ENCODE measurements at regions not wholly inside any gene's neighbourhood (a gene's known extent, or its start where the extent isn't known, plus 50 kb on each side); places are given as distances from the start of the nearest gene placed in this dataset.
"Not testable (repeated sequence)": the region's sequence is repeated elsewhere in the genome, so short reads cannot be mapped to it uniquely, and the experiment has no call there.

- no peaks in the 10 kb centered on the region for H3K4me1 ChIP-seq (replicated peaks)
- no peaks in the 10 kb centered on the region for H3K9me3 ChIP-seq (replicated peaks)
- H3K27ac ChIP-seq = no peak overlapping the region
- no peaks in the 10 kb centered on the region for H3K27me3 ChIP-seq (replicated peaks)
- no peaks in the 10 kb centered on the region for H3K36me3 ChIP-seq
- no peak for DNase-seq (ENCODE audit: low read depth in 1 of 2, low spot score in 2 of 2)
- no peak overlapping the region for H3K4me3 ChIP-seq
These were observed 201.0 kb downstream of the FGF9 start for GRCh38 chr13:21871919-21872318.

GRCh38 chr13:21872795-21873194, 201.9 kb downstream of the FGF9 start:
- no peak overlapping the region for H3K4me3 ChIP-seq
- H3K27me3 ChIP-seq (replicated peaks) = no peaks in the 10 kb centered on the region
- H3K27ac ChIP-seq = no peak overlapping the region
- no peak for DNase-seq (ENCODE audit: low read depth in 1 of 2, low spot score in 2 of 2)
- H3K36me3 ChIP-seq = no peaks in the 10 kb centered on the region
- H3K4me1 ChIP-seq (replicated peaks) = no peaks in the 10 kb centered on the region
- H3K9me3 ChIP-seq (replicated peaks) = no peaks in the 10 kb centered on the region

GRCh38 chr13:21875116-21875515, 204.2 kb downstream of the FGF9 start:
- Histone ChIP-seq H3K27ac (no peak overlapping the region), H3K4me3 (no peak overlapping the region), H3K36me3 (no peaks in the 10 kb centered on the region), H3K27me3 (replicated peaks) (no peaks in the 10 kb centered on the region), H3K4me1 (replicated peaks) (no peaks in the 10 kb centered on the region), H3K9me3 (replicated peaks) (no peaks in the 10 kb centered on the region)
- no peak for DNase-seq (ENCODE audit: low read depth in 1 of 2, low spot score in 2 of 2)

- Histone ChIP-seq H3K9me3 (replicated peaks) (no peaks in the 10 kb centered on the region), H3K4me1 (replicated peaks) (no peaks in the 10 kb centered on the region; the same call in 1 of the 2 replicates), H3K27ac (no peak overlapping the region), H3K4me3 (no peak overlapping the region), H3K27me3 (replicated peaks) (no peaks in the 10 kb centered on the region), H3K36me3 (no peaks in the 10 kb centered on the region)
- no peak for DNase-seq (ENCODE audit: low read depth in 1 of 2, low spot score in 2 of 2)
These were observed 208.5 kb downstream of the FGF9 start for GRCh38 chr13:21879263-21879914.

- H3K4me3 ChIP-seq = no peak overlapping the region
- H3K27me3 ChIP-seq (replicated peaks) = no peaks in the 10 kb centered on the region
- no peaks in the 10 kb centered on the region for H3K36me3 ChIP-seq
- H3K9me3 ChIP-seq (replicated peaks) = no peaks in the 10 kb centered on the region
- H3K4me1 ChIP-seq (replicated peaks) = peaks cover 4% of the 10 kb centered on the region; the same call in 1 of the 2 replicates
- no peak overlapping the region for H3K27ac ChIP-seq
- DNase-seq (ENCODE audit: low read depth in 1 of 2, low spot score in 2 of 2) = no peak
These were observed 211.9 kb downstream of the FGF9 start for GRCh38 chr13:21882766-21883165.

- H3K27ac ChIP-seq = no peak overlapping the region
- no peak for DNase-seq (ENCODE audit: low read depth in 1 of 2, low spot score in 2 of 2)
- no peak overlapping the region for H3K4me3 ChIP-seq
- no peaks in the 10 kb centered on the region for H3K36me3 ChIP-seq
- H3K9me3 ChIP-seq (replicated peaks) = no peaks in the 10 kb centered on the region
- H3K4me1 ChIP-seq (replicated peaks) = peaks cover 4% of the 10 kb centered on the region; the same call in 1 of the 2 replicates
- no peaks in the 10 kb centered on the region for H3K27me3 ChIP-seq (replicated peaks)
These were observed 212.8 kb downstream of the FGF9 start for GRCh38 chr13:21883713-21884112.

GRCh38 chr13:21884299-21884909, 213.5 kb downstream of the FGF9 start:
- no peaks in the 10 kb centered on the region for H3K9me3 ChIP-seq (replicated peaks)
- H3K36me3 ChIP-seq = no peaks in the 10 kb centered on the region
- H3K27ac ChIP-seq = no peak overlapping the region
- H3K27me3 ChIP-seq (replicated peaks) = no peaks in the 10 kb centered on the region
- peaks cover 4% of the 10 kb centered on the region; the same call in 1 of the 2 replicates for H3K4me1 ChIP-seq (replicated peaks)
- DNase-seq (ENCODE audit: low read depth in 1 of 2, low spot score in 2 of 2) = peak in 1 of 2 experiments; percentile 33
- H3K4me3 ChIP-seq = no peak overlapping the region

- no peak for DNase-seq (ENCODE audit: low read depth in 1 of 2, low spot score in 2 of 2)
These were observed 214.2 kb downstream of the FGF9 start for GRCh38 chr13:21884965-21885567.

GRCh38 chr13:21885714-21886224, 214.9 kb downstream of the FGF9 start:
- peaks cover 4% of the 10 kb centered on the region; the same call in 1 of the 2 replicates for H3K4me1 ChIP-seq (replicated peaks)
- H3K27ac ChIP-seq = no peak overlapping the region
- H3K9me3 ChIP-seq (replicated peaks) = no peaks in the 10 kb centered on the region
- no peak for DNase-seq (ENCODE audit: low read depth in 1 of 2, low spot score in 2 of 2)
- no peak overlapping the region for H3K4me3 ChIP-seq
- no peaks in the 10 kb centered on the region for H3K27me3 ChIP-seq (replicated peaks)
- no peaks in the 10 kb centered on the region for H3K36me3 ChIP-seq

More at GRCh38 chr13:21884965-21885567, 214.2 kb downstream of the FGF9 start:
- Histone ChIP-seq H3K4me3 (no peak overlapping the region), H3K4me1 (replicated peaks) (peaks cover 4% of the 10 kb centered on the region; the same call in 1 of the 2 replicates), H3K9me3 (replicated peaks) (no peaks in the 10 kb centered on the region), H3K27me3 (replicated peaks) (no peaks in the 10 kb centered on the region), H3K27ac (no peak overlapping the region), H3K36me3 (no peaks in the 10 kb centered on the region)

GRCh38 chr13:21889651-21890050, 218.8 kb downstream of the FGF9 start:
- no peak for DNase-seq (ENCODE audit: low read depth in 1 of 2, low spot score in 2 of 2)
- Histone ChIP-seq H3K9me3 (replicated peaks) (no peaks in the 10 kb centered on the region), H3K4me3 (no peak overlapping the region), H3K4me1 (replicated peaks) (peaks cover 4% of the 10 kb centered on the region; the same call in 1 of the 2 replicates), H3K36me3 (no peaks in the 10 kb centered on the region), H3K27ac (no peak overlapping the region), H3K27me3 (replicated peaks) (no peaks in the 10 kb centered on the region)

GRCh38 chr13:21890220-21890619, 219.3 kb downstream of the FGF9 start:
- not testable (repeated sequence) for H3K27me3 ChIP-seq (replicated peaks); H3K4me3 ChIP-seq; H3K27ac ChIP-seq; DNase-seq (ENCODE audit: low read depth in 1 of 2, low spot score in 2 of 2); H3K36me3 ChIP-seq; H3K9me3 ChIP-seq (replicated peaks); H3K4me1 ChIP-seq (replicated peaks)

GRCh38 chr13:21894091-21894490, 223.2 kb downstream of the FGF9 start:
- Histone ChIP-seq H3K27ac (no peak overlapping the region), H3K4me3 (no peak overlapping the region), H3K36me3 (no peaks in the 10 kb centered on the region), H3K27me3 (replicated peaks) (no peaks in the 10 kb centered on the region), H3K4me1 (replicated peaks) (no peaks in the 10 kb centered on the region), H3K9me3 (replicated peaks) (no peaks in the 10 kb centered on the region)
- DNase-seq (ENCODE audit: low read depth in 1 of 2, low spot score in 2 of 2) = no peak

GRCh38 chr13:21894703-21895699, 224.1 kb downstream of the FGF9 start:
- Histone ChIP-seq H3K4me1 (replicated peaks) (no peaks in the 10 kb centered on the region), H3K9me3 (replicated peaks) (no peaks in the 10 kb centered on the region), H3K4me3 (no peak overlapping the region), H3K36me3 (no peaks in the 10 kb centered on the region), H3K27me3 (replicated peaks) (no peaks in the 10 kb centered on the region), H3K27ac (no peak overlapping the region)
- DNase-seq (ENCODE audit: low read depth in 1 of 2, low spot score in 2 of 2) = no peak
